ENCODE measurements at regions not wholly inside any gene's neighbourhood (a gene's known extent, or its start where the extent isn't known, plus 50 kb on each side); places are given as distances from the start of the nearest gene placed in this dataset.
A peak's percentile ranks its signal among the peaks of the same experiment; 100 is the strongest.

DNA sequence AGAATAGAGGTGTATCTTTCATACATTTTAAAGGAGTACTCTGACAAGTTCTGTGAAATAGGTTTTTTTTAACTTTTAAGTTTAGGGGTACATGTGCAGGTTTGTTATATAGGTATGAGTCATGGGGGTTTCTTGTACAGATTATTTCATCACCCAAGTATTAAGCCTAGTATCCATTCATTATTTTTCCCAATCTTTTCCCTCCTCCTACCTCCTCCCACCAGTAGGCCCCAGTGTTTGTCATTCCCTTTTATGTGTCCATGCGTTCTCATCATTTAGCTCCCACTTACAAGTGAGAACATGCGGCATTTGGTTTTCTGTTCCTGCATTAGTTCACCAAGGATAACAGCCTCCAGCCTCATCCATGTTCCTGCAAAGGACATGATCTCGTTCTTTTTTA, 175.5 kb downstream of the CYB561 start:
- Histone ChIP-seq H3K27ac (no peak overlapping the region), H3K9me3 (ENCODE audit: low read depth, low read length) (0 out of 2 replicates have a peak, but pooled peaks cover 3% of the 10 kb centered on the region), H3K9ac (ENCODE audit: insufficient read length) (no peak overlapping the region), H3K36me3 (ENCODE audit: insufficient read depth, low read length) (no peaks in the 10 kb centered on the region), H3K4me3 (no peak overlapping the region)
- no peak for DNase-seq (ENCODE audit: low read depth, low spot score)
- no peak for TF ChIP-seq FOXP2 (optimal IDR thresholded peaks at IDR 0.05; ENCODE audit: control extremely low read depth, extremely low read length, insufficient read depth)
- no peak for TF ChIP-seq EZH2 (IDR thresholded peaks at IDR 0.05)
- no peak for TF ChIP-seq POLR2AphosphoS5 (IDR thresholded peaks at IDR 0.05; ENCODE audit: borderline replicate concordance, low read depth, low read length)

DNA sequence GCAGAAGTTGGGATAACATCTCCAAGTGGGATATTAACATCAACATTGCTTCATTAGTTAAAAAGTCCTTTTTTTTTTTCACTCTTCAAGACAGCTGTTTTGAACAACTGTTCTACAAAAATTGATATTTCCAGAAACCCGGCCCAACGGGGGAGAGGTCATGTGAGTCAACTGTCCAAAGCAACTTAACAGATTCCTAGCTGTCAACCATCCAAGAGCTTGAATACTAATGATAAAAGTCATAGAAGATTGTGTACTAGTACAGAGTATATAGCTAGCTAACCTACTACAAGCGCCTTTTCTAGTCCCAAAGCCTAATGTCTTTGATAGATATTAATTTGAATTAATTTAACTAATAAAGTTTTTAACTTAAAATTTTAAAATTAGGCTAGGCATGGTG, 172.0 kb downstream of the CYB561 start:
- Histone ChIP-seq H3K4me3 (no peak overlapping the region), H3K9ac (ENCODE audit: insufficient read length) (no peak overlapping the region), H3K36me3 (ENCODE audit: insufficient read depth, low read length) (no peaks in the 10 kb centered on the region), H3K27ac (no peak overlapping the region), H3K9me3 (ENCODE audit: low read depth, low read length) (0 out of 2 replicates have a peak, but pooled peaks cover 3% of the 10 kb centered on the region)
- no peak for TF ChIP-seq POLR2AphosphoS5 (IDR thresholded peaks at IDR 0.05; ENCODE audit: borderline replicate concordance, low read depth, low read length)
- no peak for TF ChIP-seq FOXP2 (optimal IDR thresholded peaks at IDR 0.05; ENCODE audit: control extremely low read depth, extremely low read length, insufficient read depth)
- no peak for TF ChIP-seq EZH2 (IDR thresholded peaks at IDR 0.05)
- no peak for DNase-seq (ENCODE audit: low read depth, low spot score)

GRCh38 chr17:63275318-63275970, 170.7 kb downstream of the CYB561 start:
- H3K4me3 ChIP-seq, result no peak overlapping the region
- no peaks in the 10 kb centered on the region for H3K36me3 ChIP-seq (ENCODE audit: insufficient read depth, low read length)
- H3K9ac ChIP-seq (ENCODE audit: insufficient read length), result no peak overlapping the region
- no peak for DNase-seq (ENCODE audit: low read depth, low spot score)
- 0 out of 2 replicates have a peak, but pooled peaks cover 3% of the 10 kb centered on the region for H3K9me3 ChIP-seq (ENCODE audit: low read depth, low read length)
- peak overlapping the region; percentile 38; the same call in 1 of the 2 replicates for H3K27ac ChIP-seq
- TF ChIP-seq POLR2AphosphoS5 (IDR thresholded peaks at IDR 0.05; ENCODE audit: borderline replicate concordance, low read depth, low read length) (no peak), FOXP2 (optimal IDR thresholded peaks at IDR 0.05; ENCODE audit: control extremely low read depth, extremely low read length, insufficient read depth) (no peak), EZH2 (IDR thresholded peaks at IDR 0.05) (no peak)

GRCh38 chr17:63275971-63276745, 169.9 kb downstream of the CYB561 start:
- TF ChIP-seq EZH2 (IDR thresholded peaks at IDR 0.05) (no peak), POLR2AphosphoS5 (IDR thresholded peaks at IDR 0.05; ENCODE audit: borderline replicate concordance, low read depth, low read length) (no peak), FOXP2 (optimal IDR thresholded peaks at IDR 0.05; ENCODE audit: control extremely low read depth, extremely low read length, insufficient read depth) (no peak)
- peak overlapping the region; percentile 4; the same call in 1 of the 2 replicates for H3K27ac ChIP-seq
- no peak overlapping the region for H3K9ac ChIP-seq (ENCODE audit: insufficient read length)
- H3K36me3 ChIP-seq (ENCODE audit: insufficient read depth, low read length), result no peaks in the 10 kb centered on the region
- 0 out of 2 replicates have a peak, but pooled peaks cover 3% of the 10 kb centered on the region for H3K9me3 ChIP-seq (ENCODE audit: low read depth, low read length)
- no peak for DNase-seq (ENCODE audit: low read depth, low spot score)
- no peak overlapping the region for H3K4me3 ChIP-seq

DNA sequence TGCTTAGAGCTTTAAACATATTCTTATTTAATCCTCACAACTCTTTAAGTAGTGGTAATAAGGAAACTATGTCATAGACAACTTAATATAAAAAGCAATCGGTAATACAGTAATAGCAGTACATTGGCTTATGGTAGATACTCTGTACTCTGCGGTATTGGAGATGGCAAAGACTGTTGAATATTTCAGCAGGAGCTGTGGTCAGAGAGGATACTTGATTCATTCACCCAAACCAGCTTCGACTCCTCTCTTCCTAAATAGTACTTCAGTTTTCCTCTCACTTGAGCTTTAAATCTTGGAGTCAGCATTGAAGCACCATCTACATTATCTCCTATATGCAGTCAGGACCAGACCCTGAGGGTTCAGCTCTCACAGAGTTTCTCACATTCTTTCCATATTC, 169.3 kb downstream of the CYB561 start:
- H3K27ac ChIP-seq, result no peak overlapping the region
- TF ChIP-seq POLR2AphosphoS5 (IDR thresholded peaks at IDR 0.05; ENCODE audit: borderline replicate concordance, low read depth, low read length), result no peak
- TF ChIP-seq EZH2 (IDR thresholded peaks at IDR 0.05), result no peak
- TF ChIP-seq FOXP2 (optimal IDR thresholded peaks at IDR 0.05; ENCODE audit: control extremely low read depth, extremely low read length, insufficient read depth), result no peak
- H3K9ac ChIP-seq (ENCODE audit: insufficient read length), result no peak overlapping the region
- DNase-seq (ENCODE audit: low read depth, low spot score), result no peak
- H3K4me3 ChIP-seq, result no peak overlapping the region
- H3K36me3 ChIP-seq (ENCODE audit: insufficient read depth, low read length), result no peaks in the 10 kb centered on the region
- 0 out of 2 replicates have a peak, but pooled peaks cover 3% of the 10 kb centered on the region for H3K9me3 ChIP-seq (ENCODE audit: low read depth, low read length)

GRCh38 chr17:63277629-63278028, 168.5 kb downstream of the CYB561 start:
- TF ChIP-seq FOXP2 (optimal IDR thresholded peaks at IDR 0.05; ENCODE audit: control extremely low read depth, extremely low read length, insufficient read depth) (no peak), EZH2 (IDR thresholded peaks at IDR 0.05) (no peak), POLR2AphosphoS5 (IDR thresholded peaks at IDR 0.05; ENCODE audit: borderline replicate concordance, low read depth, low read length) (no peak)
- Histone ChIP-seq H3K36me3 (ENCODE audit: insufficient read depth, low read length) (no peaks in the 10 kb centered on the region), H3K9ac (ENCODE audit: insufficient read length) (no peak overlapping the region), H3K4me3 (no peak overlapping the region), H3K9me3 (ENCODE audit: low read depth, low read length) (no peaks in the 10 kb centered on the region), H3K27ac (no peak overlapping the region)
- no peak for DNase-seq (ENCODE audit: low read depth, low spot score)

- H3K9ac ChIP-seq (ENCODE audit: insufficient read length), result no peak overlapping the region
- no peaks in the 10 kb centered on the region for H3K36me3 ChIP-seq (ENCODE audit: insufficient read depth, low read length)
- no peaks in the 10 kb centered on the region for H3K9me3 ChIP-seq (ENCODE audit: low read depth, low read length)
- TF ChIP-seq POLR2AphosphoS5 (IDR thresholded peaks at IDR 0.05; ENCODE audit: borderline replicate concordance, low read depth, low read length), result no peak
- TF ChIP-seq EZH2 (IDR thresholded peaks at IDR 0.05), result no peak
- no peak for TF ChIP-seq FOXP2 (optimal IDR thresholded peaks at IDR 0.05; ENCODE audit: control extremely low read depth, extremely low read length, insufficient read depth)
- DNase-seq (ENCODE audit: low read depth, low spot score), result no peak
- H3K27ac ChIP-seq, result no peak overlapping the region
- H3K4me3 ChIP-seq, result no peak overlapping the region
Measured at GRCh38 chr17:63278728-63279442, 167.2 kb downstream of the CYB561 start.
